GM12865 (cell line): ENCODE measurements at regions not wholly inside any gene's neighbourhood (a gene's known extent, or its start where the extent isn't known, plus 50 kb on each side); places are given as distances from the start of the nearest gene placed in this dataset.
"Not testable (repeated sequence)": the region's sequence is repeated elsewhere in the genome, so short reads cannot be mapped to it uniquely, and the experiment has no call there.

ENCODE experiments used
- DNase-seq: peaks from one replicate; pipeline ENCODE4 v3.0.0; 2010; ENCODE audit warnings: low read depth
- H3K4me3 ChIP-seq: 2 replicates; pipeline ENCODE4 v1.5.1; 2011; ENCODE audit warnings: mild to moderate bottlenecking, low read depth, low read length, control low read depth
- CTCF ChIP-seq: IDR thresholded peaks from 2 replicates; pipeline ENCODE4 v1.5.1; 2011; ENCODE audit warnings: low read length, control low read depth, low read depth, inconsistent platforms; ENCODE audit not compliant: insufficient read depth; ENCODE audit errors: missing control alignments

- no peak for TF ChIP-seq CTCF
- no peak for DNase-seq
- H3K4me3 ChIP-seq = no peak overlapping the region
Observed at GRCh38 chr16:88128556-88128955, 177.3 kb downstream of the BANP start.

GRCh38 chr16:88129133-88129532, 177.9 kb downstream of the BANP start:
- not testable (repeated sequence) for H3K4me3 ChIP-seq, DNase-seq

GRCh38 chr16:88130016-88130415, 178.8 kb downstream of the BANP start:
- H3K4me3 ChIP-seq = no peak overlapping the region
- no peak for TF ChIP-seq CTCF
- no peak for DNase-seq

GRCh38 chr16:88130681-88131080, 179.4 kb downstream of the BANP start:
- no peak overlapping the region for H3K4me3 ChIP-seq
- TF ChIP-seq CTCF = no peak
- no peak for DNase-seq

- no peak overlapping the region for H3K4me3 ChIP-seq
- TF ChIP-seq CTCF = no peak
- DNase-seq = no peak
Observed at GRCh38 chr16:88131256-88131655, 180.0 kb downstream of the BANP start.

- no peak for TF ChIP-seq CTCF
- no peak for DNase-seq
- no peak overlapping the region for H3K4me3 ChIP-seq
Observed at GRCh38 chr16:88131966-88132365, 180.7 kb downstream of the BANP start.

GRCh38 chr16:88132836-88133506, 181.7 kb downstream of the BANP start:
- DNase-seq = no peak
- no peak overlapping the region for H3K4me3 ChIP-seq
- no peak for TF ChIP-seq CTCF
